ENCODE measurements at regions not wholly inside any gene's neighbourhood (a gene's known extent, or its start where the extent isn't known, plus 50 kb on each side); places are given as distances from the start of the nearest gene placed in this dataset.
A peak's percentile ranks its signal among the peaks of the same experiment; 100 is the strongest.

DNA sequence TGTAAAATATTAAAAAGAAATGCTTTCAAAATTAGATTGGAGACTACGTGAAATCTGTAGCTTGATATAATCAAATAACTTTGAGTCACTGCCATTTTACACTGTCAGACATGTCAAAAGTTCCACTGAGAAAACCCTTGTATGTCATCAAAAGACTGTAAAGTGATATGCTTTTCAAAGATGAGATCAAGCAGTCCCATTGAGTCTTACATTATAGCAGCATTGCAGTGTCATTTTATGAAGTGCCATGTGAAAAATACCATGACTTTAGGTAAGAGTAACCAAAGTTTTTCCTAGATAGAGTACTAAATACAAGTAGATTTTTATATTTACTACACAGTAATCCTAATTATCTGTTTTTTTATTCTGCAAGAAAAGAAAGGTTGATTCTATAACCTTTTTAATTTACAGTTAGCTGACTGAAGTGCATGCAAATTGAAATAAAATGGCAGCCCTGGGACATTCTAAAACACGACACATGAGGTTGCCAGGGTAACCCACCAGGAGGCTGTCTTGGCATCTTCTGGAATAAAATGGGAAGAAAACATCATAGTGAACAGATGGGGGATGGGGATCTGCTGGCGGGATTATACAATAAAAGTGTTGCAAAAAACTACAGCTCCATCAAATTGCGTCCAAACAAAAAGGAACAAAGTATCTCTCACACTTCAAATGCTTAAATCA is 91.3 kb upstream of the TMEM106B start:
- no peak overlapping the region for H3K4me3 ChIP-seq (ENCODE audit: extremely low read depth, insufficient read depth, low read length, poor library complexity, severe bottlenecking)
- peak overlapping the region; percentile 43 for H3K27ac ChIP-seq (ENCODE audit: low read depth, low read length, severe bottlenecking)
- WGBS, 2 experiments (ENCODE audit: insufficient coverage in 2 of 2), result 40 to 71% methylated on average over 1 of the region's 4 CpGs
- no peaks in the 10 kb centered on the region for H3K9me3 ChIP-seq (ENCODE audit: control insufficient read depth, low read length)
- no peaks in the 10 kb centered on the region for H3K36me3 ChIP-seq (ENCODE audit: control insufficient read depth, insufficient read depth, low read length)
- no peaks in the 10 kb centered on the region for H3K4me1 ChIP-seq (ENCODE audit: control insufficient read depth, insufficient read depth, low read length, poor library complexity, severe bottlenecking)

DNA sequence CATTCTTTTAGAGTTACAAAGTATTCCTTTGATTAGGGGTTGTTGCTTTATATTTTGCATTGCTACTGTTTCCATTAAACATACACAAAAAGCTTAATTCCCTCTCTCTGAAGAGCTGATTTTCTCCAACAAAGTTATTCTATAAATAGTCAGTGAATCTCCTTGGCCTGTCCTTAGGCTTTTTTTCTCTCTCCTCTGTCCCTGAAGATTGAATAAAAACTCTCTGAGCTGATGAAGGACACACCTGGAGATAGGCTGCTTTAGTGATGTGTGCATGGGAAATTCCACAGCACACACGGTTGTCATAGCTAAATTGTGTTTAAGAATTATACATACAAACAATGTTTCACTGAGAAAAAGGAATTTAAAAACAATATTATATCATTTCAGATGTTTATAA is 90.5 kb upstream of the TMEM106B start:
- H3K9me3 ChIP-seq (ENCODE audit: control insufficient read depth, low read length), result no peaks in the 10 kb centered on the region
- H3K36me3 ChIP-seq (ENCODE audit: control insufficient read depth, insufficient read depth, low read length), result no peaks in the 10 kb centered on the region
- H3K27ac ChIP-seq (ENCODE audit: low read depth, low read length, severe bottlenecking), result no peak overlapping the region
- no peaks in the 10 kb centered on the region for H3K4me1 ChIP-seq (ENCODE audit: control insufficient read depth, insufficient read depth, low read length, poor library complexity, severe bottlenecking)
- H3K4me3 ChIP-seq (ENCODE audit: extremely low read depth, insufficient read depth, low read length, poor library complexity, severe bottlenecking), result no peak overlapping the region
- no CpG with 5 or more reads among the region's 1 CpG for WGBS, 2 experiments (ENCODE audit: insufficient coverage in 2 of 2)

DNA sequence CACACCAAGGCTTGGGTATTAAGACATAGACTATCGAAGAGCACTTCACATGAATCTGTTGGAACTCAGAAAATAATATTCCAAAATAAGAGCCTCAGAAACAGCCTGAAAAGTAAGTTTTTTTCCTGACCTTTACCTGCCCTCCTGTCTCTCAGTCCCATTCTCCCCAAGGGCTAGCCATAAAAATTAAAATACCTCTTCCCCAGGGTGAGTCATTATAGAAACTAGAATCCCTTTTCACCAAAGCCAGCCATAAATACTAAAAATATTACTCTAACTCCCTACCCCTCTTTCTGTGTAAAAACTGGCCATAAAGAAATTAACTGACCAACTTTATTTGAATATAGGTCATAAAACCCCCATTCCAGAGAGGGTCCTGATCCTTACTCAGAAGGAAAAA is 87.9 kb upstream of the TMEM106B start:
- H3K4me1 ChIP-seq (ENCODE audit: control insufficient read depth, insufficient read depth, low read length, poor library complexity, severe bottlenecking), result no peaks in the 10 kb centered on the region
- H3K27ac ChIP-seq (ENCODE audit: low read depth, low read length, severe bottlenecking), result no peak overlapping the region
- H3K36me3 ChIP-seq (ENCODE audit: control insufficient read depth, insufficient read depth, low read length), result no peaks in the 10 kb centered on the region
- WGBS, 2 experiments (ENCODE audit: insufficient coverage in 2 of 2), result 75 to 89% methylated on average over 1 of the region's 1 CpG
- H3K9me3 ChIP-seq (ENCODE audit: control insufficient read depth, low read length), result no peaks in the 10 kb centered on the region
- H3K4me3 ChIP-seq (ENCODE audit: extremely low read depth, insufficient read depth, low read length, poor library complexity, severe bottlenecking), result no peak overlapping the region

DNA sequence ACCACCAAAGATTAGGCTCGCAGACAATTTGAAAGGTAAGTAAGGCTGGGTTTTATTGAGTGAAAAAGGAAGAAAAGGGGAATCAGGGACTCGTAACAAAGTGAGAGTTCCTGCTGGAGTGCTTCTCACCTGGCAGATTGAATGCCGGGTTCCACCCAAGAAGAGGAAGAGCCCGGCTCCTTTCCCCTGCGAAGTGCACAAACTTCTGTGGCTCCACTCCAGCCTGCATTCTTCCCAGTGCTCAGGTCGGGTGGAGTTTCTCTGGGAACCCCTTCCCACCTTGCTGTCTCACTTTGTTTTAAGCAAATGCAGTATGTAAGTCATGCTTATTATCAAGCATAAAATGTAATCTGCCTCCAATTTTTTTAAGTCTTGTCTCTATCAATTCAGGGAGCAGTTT is 87.1 kb upstream of the TMEM106B start:
- Histone ChIP-seq H3K4me3 (ENCODE audit: extremely low read depth, insufficient read depth, low read length, poor library complexity, severe bottlenecking) (no peak overlapping the region), H3K4me1 (ENCODE audit: control insufficient read depth, insufficient read depth, low read length, poor library complexity, severe bottlenecking) (no peaks in the 10 kb centered on the region), H3K36me3 (ENCODE audit: control insufficient read depth, insufficient read depth, low read length) (no peaks in the 10 kb centered on the region), H3K27ac (ENCODE audit: low read depth, low read length, severe bottlenecking) (no peak overlapping the region), H3K9me3 (ENCODE audit: control insufficient read depth, low read length) (no peaks in the 10 kb centered on the region)
- 77 to 91% methylated on average over 3 of the region's 6 CpGs for WGBS, 2 experiments (ENCODE audit: insufficient coverage in 2 of 2)

DNA sequence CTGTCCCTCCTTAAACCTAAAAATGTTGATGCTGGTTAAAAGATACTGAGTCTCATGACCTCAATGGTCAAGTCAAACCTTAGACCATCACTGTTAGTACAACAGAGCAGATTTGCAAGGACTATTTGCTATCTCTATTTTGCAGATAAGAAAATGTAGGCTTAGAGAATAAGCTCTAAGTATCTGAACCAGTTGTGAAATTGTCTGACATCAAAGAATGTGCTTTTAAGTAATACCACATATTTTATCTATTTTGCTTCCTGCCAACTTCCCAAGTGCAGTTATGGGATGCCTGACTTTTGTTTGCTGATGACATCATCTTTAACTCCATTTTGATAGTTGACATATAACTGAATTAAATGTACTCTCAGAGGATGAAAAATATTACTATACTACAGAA is 83.6 kb upstream of the TMEM106B start:
- no peak overlapping the region for H3K27ac ChIP-seq (ENCODE audit: low read depth, low read length, severe bottlenecking)
- H3K9me3 ChIP-seq (ENCODE audit: control insufficient read depth, low read length), result no peaks in the 10 kb centered on the region
- no peaks in the 10 kb centered on the region for H3K36me3 ChIP-seq (ENCODE audit: control insufficient read depth, insufficient read depth, low read length)
- no peak overlapping the region for H3K4me3 ChIP-seq (ENCODE audit: extremely low read depth, insufficient read depth, low read length, poor library complexity, severe bottlenecking)
- peaks cover 6% of the 10 kb centered on the region for H3K4me1 ChIP-seq (ENCODE audit: control insufficient read depth, insufficient read depth, low read length, poor library complexity, severe bottlenecking)

DNA sequence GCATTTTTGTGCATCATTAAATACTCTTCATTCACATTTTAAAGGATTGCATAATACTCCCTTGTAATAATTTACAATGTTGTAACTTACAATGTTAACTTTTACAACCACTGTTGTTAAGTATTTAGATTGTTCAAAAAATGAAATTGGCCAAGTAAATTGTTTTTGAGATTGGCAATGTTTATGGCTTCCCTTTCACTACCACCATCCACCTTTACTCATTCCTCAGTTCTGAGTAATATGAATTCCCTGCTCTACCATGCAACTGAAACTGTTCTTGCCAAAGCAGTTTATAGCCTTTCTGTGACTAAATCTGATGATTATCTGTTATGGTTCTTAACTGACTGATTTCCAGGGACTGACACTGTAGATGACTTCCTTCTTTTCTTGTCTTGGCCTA is 80.5 kb upstream of the TMEM106B start:
- H3K36me3 ChIP-seq (ENCODE audit: control insufficient read depth, insufficient read depth, low read length), result no peaks in the 10 kb centered on the region
- peaks cover 6% of the 10 kb centered on the region for H3K4me1 ChIP-seq (ENCODE audit: control insufficient read depth, insufficient read depth, low read length, poor library complexity, severe bottlenecking)
- H3K4me3 ChIP-seq (ENCODE audit: extremely low read depth, insufficient read depth, low read length, poor library complexity, severe bottlenecking), result no peak overlapping the region
- no peaks in the 10 kb centered on the region for H3K9me3 ChIP-seq (ENCODE audit: control insufficient read depth, low read length)
- no peak overlapping the region for H3K27ac ChIP-seq (ENCODE audit: low read depth, low read length, severe bottlenecking)

DNA sequence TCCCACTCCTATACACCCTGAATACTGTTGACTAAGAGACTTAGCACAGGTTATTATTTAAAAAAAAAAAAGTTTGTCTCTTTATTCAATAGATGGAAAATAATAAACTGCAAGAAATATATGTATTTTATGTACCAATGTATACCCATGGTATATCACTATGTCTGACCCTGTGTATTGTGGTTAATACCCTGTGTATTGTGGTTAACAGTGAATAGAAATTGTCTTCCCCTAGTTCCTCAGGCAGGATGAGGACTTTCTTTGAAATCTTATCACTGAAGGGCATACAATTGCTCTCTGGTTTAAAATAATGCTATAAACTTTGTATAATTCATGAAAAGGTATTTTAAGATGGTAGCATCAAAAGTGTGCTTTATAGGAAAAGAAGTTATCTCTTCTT is 80.0 kb upstream of the TMEM106B start:
- H3K9me3 ChIP-seq (ENCODE audit: control insufficient read depth, low read length), result no peaks in the 10 kb centered on the region
- no peaks in the 10 kb centered on the region for H3K36me3 ChIP-seq (ENCODE audit: control insufficient read depth, insufficient read depth, low read length)
- no peak overlapping the region for H3K4me3 ChIP-seq (ENCODE audit: extremely low read depth, insufficient read depth, low read length, poor library complexity, severe bottlenecking)
- H3K27ac ChIP-seq (ENCODE audit: low read depth, low read length, severe bottlenecking), result no peak overlapping the region
- peaks cover 6% of the 10 kb centered on the region for H3K4me1 ChIP-seq (ENCODE audit: control insufficient read depth, insufficient read depth, low read length, poor library complexity, severe bottlenecking)

DNA sequence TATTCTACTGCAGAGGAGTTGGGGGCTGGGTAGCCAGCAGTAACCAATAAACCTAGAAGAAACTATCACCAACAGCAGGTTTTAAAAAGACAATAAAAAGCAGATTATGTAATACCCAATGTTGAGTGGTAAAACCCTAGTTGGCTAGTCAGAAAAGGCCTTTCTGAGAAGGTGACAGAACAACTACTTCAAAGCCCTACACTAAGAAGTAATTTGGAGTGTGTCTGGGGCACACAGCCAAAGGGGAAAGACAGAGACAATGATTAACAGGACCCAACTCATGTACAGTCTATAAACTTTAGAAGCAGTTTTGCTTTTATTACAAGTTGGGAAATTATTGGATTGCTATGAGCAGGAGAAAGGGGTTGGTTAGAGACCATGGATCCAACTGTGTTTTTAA is 77.2 kb upstream of the TMEM106B start:
- no peak overlapping the region for H3K27ac ChIP-seq (ENCODE audit: low read depth, low read length, severe bottlenecking)
- H3K9me3 ChIP-seq (ENCODE audit: control insufficient read depth, low read length), result no peaks in the 10 kb centered on the region
- peaks cover 10% of the 10 kb centered on the region for H3K4me1 ChIP-seq (ENCODE audit: control insufficient read depth, insufficient read depth, low read length, poor library complexity, severe bottlenecking)
- H3K4me3 ChIP-seq (ENCODE audit: extremely low read depth, insufficient read depth, low read length, poor library complexity, severe bottlenecking), result no peak overlapping the region
- no peaks in the 10 kb centered on the region for H3K36me3 ChIP-seq (ENCODE audit: control insufficient read depth, insufficient read depth, low read length)

DNA sequence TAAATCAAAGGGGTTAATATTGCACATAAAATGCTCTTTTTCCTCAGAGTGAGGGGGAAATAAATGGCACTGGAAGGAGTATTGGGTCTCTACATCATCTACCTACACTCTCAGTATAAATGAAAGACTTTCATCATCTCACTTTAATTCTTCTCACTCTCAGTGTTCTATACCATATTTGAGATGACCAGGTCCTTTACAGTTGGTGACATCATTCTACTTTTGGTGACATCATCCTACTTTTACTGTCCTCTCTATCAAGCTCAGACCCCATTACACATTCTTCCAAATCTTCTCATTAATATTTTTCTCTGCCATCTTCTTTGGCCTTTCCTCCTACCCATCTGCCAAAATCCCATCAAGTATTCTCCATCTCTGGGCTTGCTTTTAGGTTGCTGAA is 74.6 kb upstream of the TMEM106B start:
- Histone ChIP-seq H3K9me3 (ENCODE audit: control insufficient read depth, low read length) (no peaks in the 10 kb centered on the region), H3K36me3 (ENCODE audit: control insufficient read depth, insufficient read depth, low read length) (no peaks in the 10 kb centered on the region), H3K4me3 (ENCODE audit: extremely low read depth, insufficient read depth, low read length, poor library complexity, severe bottlenecking) (no peak overlapping the region), H3K27ac (ENCODE audit: low read depth, low read length, severe bottlenecking) (no peak overlapping the region), H3K4me1 (ENCODE audit: control insufficient read depth, insufficient read depth, low read length, poor library complexity, severe bottlenecking) (peaks cover 4% of the 10 kb centered on the region)

DNA sequence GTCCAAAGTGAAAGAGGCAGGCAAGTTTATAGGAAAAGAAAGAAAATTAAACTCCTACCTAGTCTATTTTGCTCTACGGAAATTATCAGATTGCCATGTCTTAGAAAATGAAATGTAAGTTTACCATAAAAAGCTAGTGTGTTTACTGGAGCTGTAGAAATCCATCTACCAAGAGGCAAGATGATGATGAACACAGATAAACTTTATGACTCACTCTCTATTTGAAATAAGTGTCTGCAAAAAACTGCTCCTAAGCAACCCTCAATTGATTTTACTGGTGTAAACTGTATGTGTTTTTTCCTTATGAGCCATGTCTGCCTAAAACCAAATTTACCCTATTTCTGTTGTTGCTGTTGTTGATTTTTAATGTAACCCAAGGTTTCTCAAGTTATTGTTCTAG is 73.8 kb upstream of the TMEM106B start:
- H3K36me3 ChIP-seq (ENCODE audit: control insufficient read depth, insufficient read depth, low read length), result no peaks in the 10 kb centered on the region
- H3K27ac ChIP-seq (ENCODE audit: low read depth, low read length, severe bottlenecking), result no peak overlapping the region
- no CpG with 5 or more reads among the region's 1 CpG for WGBS, 2 experiments (ENCODE audit: insufficient coverage in 2 of 2)
- no peaks in the 10 kb centered on the region for H3K9me3 ChIP-seq (ENCODE audit: control insufficient read depth, low read length)
- peaks cover 4% of the 10 kb centered on the region for H3K4me1 ChIP-seq (ENCODE audit: control insufficient read depth, insufficient read depth, low read length, poor library complexity, severe bottlenecking)
- no peak overlapping the region for H3K4me3 ChIP-seq (ENCODE audit: extremely low read depth, insufficient read depth, low read length, poor library complexity, severe bottlenecking)

DNA sequence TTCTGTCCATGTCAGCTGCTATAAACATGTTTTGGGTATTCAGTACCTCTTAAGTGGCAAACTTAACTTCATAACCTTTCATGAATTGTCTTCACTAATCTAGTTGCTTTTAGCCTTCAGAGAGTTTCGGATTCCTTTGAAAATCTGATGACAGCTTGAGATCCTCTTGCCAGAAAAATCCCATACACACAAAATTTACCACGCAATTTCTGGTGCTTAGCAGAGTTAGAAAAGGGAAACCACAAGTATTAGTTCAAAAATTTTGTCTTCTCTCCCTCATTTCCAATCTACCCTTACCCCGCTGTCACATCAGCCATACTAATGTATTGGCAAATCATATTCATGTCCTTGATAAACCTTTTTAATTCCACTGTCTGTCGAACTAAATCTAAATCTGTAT is 72.7 kb upstream of the TMEM106B start:
- no peaks in the 10 kb centered on the region for H3K36me3 ChIP-seq (ENCODE audit: control insufficient read depth, insufficient read depth, low read length)
- H3K9me3 ChIP-seq (ENCODE audit: control insufficient read depth, low read length), result no peaks in the 10 kb centered on the region
- H3K4me1 ChIP-seq (ENCODE audit: control insufficient read depth, insufficient read depth, low read length, poor library complexity, severe bottlenecking), result peaks cover 4% of the 10 kb centered on the region
- H3K27ac ChIP-seq (ENCODE audit: low read depth, low read length, severe bottlenecking), result no peak overlapping the region
- no peak overlapping the region for H3K4me3 ChIP-seq (ENCODE audit: extremely low read depth, insufficient read depth, low read length, poor library complexity, severe bottlenecking)
- 87 to 88% methylated on average over 3 of the region's 4 CpGs for WGBS, 2 experiments (ENCODE audit: insufficient coverage in 2 of 2)

DNA sequence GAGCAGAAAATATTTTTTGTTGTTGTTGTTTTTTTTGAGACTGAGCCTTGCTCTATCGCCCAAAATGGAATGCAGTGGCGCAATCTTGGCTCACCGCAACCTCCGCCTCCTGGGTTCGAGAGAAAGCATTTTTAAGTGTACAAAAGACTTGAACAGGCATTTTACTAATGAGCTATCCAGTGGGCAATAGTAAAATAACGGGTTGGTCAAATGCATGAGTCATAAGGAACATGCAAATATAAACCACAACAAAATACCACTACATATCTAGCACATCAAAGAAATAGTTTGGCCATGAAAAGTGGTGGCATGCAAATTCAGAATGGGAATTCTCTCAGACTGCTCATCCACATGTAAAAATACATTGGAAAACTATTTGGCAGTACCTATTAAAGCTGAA is 71.7 kb upstream of the TMEM106B start:
- Histone ChIP-seq H3K4me3 (ENCODE audit: extremely low read depth, insufficient read depth, low read length, poor library complexity, severe bottlenecking) (no peak overlapping the region), H3K9me3 (ENCODE audit: control insufficient read depth, low read length) (no peaks in the 10 kb centered on the region), H3K4me1 (ENCODE audit: control insufficient read depth, insufficient read depth, low read length, poor library complexity, severe bottlenecking) (peaks cover 4% of the 10 kb centered on the region), H3K36me3 (ENCODE audit: control insufficient read depth, insufficient read depth, low read length) (no peaks in the 10 kb centered on the region), H3K27ac (ENCODE audit: low read depth, low read length, severe bottlenecking) (no peak overlapping the region)
- 89 to 95% methylated on average over 5 of the region's 6 CpGs for WGBS, 2 experiments (ENCODE audit: insufficient coverage in 2 of 2)

Measured in mesodermal cell (in vitro differentiated cells).